ENCODE measurements at regions not wholly inside any gene's neighbourhood (a gene's known extent, or its start where the extent isn't known, plus 50 kb on each side); places are given as distances from the start of the nearest gene placed in this dataset.
"Not testable (repeated sequence)": the region's sequence is repeated elsewhere in the genome, so short reads cannot be mapped to it uniquely, and the experiment has no call there.

- H3K9me3 ChIP-seq (ENCODE audit: control extremely low read depth in 1 of 5, control insufficient read depth in 4 of 5, insufficient read depth in 2 of 5, low read depth in 1 of 5, low read length in 4 of 5) = no peaks in the 10 kb centered on the region
- H3K36me3 ChIP-seq (ENCODE audit: control insufficient read depth in 4 of 4, insufficient read depth in 4 of 4, low read length in 3 of 4) = no peaks in the 10 kb centered on the region
- H3K27ac ChIP-seq (ENCODE audit: insufficient read depth in 1 of 2, low read depth in 1 of 2, low read length in 2 of 2, poor library complexity in 1 of 2, severe bottlenecking in 2 of 2) = no peak overlapping the region
- ChIA-PET POLR2A (no interaction called here), CTCF (no interaction called here)
- no peak overlapping the region for H3K4me3 ChIP-seq (ENCODE audit: control insufficient read depth in 1 of 7, extremely low read depth in 1 of 7, insufficient read depth in 4 of 7, low read depth in 2 of 7, low read length in 6 of 7)
- H3K4me1 ChIP-seq (ENCODE audit: control extremely low read depth in 1 of 4, control insufficient read depth in 4 of 4, insufficient read depth in 4 of 4, low read length in 3 of 4) = no peaks in the 10 kb centered on the region
- no peak for DNase-seq
- WGBS (ENCODE audit: insufficient coverage) = no CpG with 5 or more reads among the region's 1 CpG
- H3K27me3 ChIP-seq (replicated peaks in 2 of 5; ENCODE audit: control insufficient read depth in 4 of 5, insufficient read depth in 5 of 5, low read length in 4 of 5) = peaks cover 0 to 2% (median 0%) of the 10 kb centered on the region in 5 experiments
Observed at GRCh38 chr1:78726686-78727085, 77.1 kb downstream of the IFI44 start.

DNA sequence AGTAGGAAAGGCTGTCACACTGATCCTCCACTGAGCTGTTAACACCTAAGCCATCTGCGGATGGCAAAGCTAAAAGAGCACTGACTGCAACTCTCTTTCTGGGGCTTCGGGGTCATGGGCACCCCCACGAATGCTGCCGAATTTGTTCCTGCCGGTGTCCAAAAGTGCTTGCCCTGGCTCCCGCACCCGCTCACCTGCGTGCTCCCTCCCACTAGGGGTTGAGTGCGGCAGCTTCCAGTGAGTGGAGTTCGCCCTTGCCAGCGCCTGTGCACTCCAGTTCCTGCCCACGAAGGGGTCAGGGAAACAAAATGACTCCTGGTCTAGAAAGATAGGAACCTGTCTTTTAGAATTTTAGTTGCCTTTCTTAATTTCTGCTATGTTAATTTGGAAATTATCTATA lies 78.7 kb downstream of the IFI44 start:
- Histone ChIP-seq H3K27ac (ENCODE audit: insufficient read depth in 1 of 2, low read depth in 1 of 2, low read length in 2 of 2, poor library complexity in 1 of 2, severe bottlenecking in 2 of 2) (no peak overlapping the region), H3K9me3 (ENCODE audit: control extremely low read depth in 1 of 5, control insufficient read depth in 4 of 5, insufficient read depth in 2 of 5, low read depth in 1 of 5, low read length in 4 of 5) (no peaks in the 10 kb centered on the region), H3K36me3 (ENCODE audit: control insufficient read depth in 4 of 4, insufficient read depth in 4 of 4, low read length in 3 of 4) (no peaks in the 10 kb centered on the region), H3K4me1 (ENCODE audit: control extremely low read depth in 1 of 4, control insufficient read depth in 4 of 4, insufficient read depth in 4 of 4, low read length in 3 of 4) (no peaks in the 10 kb centered on the region), H3K27me3 (replicated peaks in 2 of 5; ENCODE audit: control insufficient read depth in 4 of 5, insufficient read depth in 5 of 5, low read length in 4 of 5) (peaks cover 0 to 2% (median 0%) of the 10 kb centered on the region in 5 experiments), H3K4me3 (ENCODE audit: control insufficient read depth in 1 of 7, extremely low read depth in 1 of 7, insufficient read depth in 4 of 7, low read depth in 2 of 7, low read length in 6 of 7) (no peak overlapping the region)
- POLR2A ChIA-PET = no interaction called here
- CTCF ChIA-PET = no interaction called here
- 94% methylated on average over 12 of the region's 12 CpGs for WGBS (ENCODE audit: insufficient coverage)
- no peak for DNase-seq

GRCh38 chr1:78730054-78730453 lies 80.4 kb downstream of the IFI44 start:
- Histone ChIP-seq H3K4me1 (ENCODE audit: control extremely low read depth in 1 of 4, control insufficient read depth in 4 of 4, insufficient read depth in 4 of 4, low read length in 3 of 4) (no peaks in the 10 kb centered on the region), H3K4me3 (ENCODE audit: control insufficient read depth in 1 of 7, extremely low read depth in 1 of 7, insufficient read depth in 4 of 7, low read depth in 2 of 7, low read length in 6 of 7) (no peak overlapping the region), H3K27ac (ENCODE audit: insufficient read depth in 1 of 2, low read depth in 1 of 2, low read length in 2 of 2, poor library complexity in 1 of 2, severe bottlenecking in 2 of 2) (no peak overlapping the region), H3K27me3 (replicated peaks in 2 of 5; ENCODE audit: control insufficient read depth in 4 of 5, insufficient read depth in 5 of 5, low read length in 4 of 5) (peaks cover 0 to 2% (median 0%) of the 10 kb centered on the region in 5 experiments), H3K9me3 (ENCODE audit: control extremely low read depth in 1 of 5, control insufficient read depth in 4 of 5, insufficient read depth in 2 of 5, low read depth in 1 of 5, low read length in 4 of 5) (no peaks in the 10 kb centered on the region), H3K36me3 (ENCODE audit: control insufficient read depth in 4 of 4, insufficient read depth in 4 of 4, low read length in 3 of 4) (no peaks in the 10 kb centered on the region)
- POLR2A ChIA-PET = no interaction called here
- DNase-seq = no peak
- CTCF ChIA-PET = interaction anchor here (1.1 kb wide), 1 partner anchor 9 kb away, joined by 3 read pairs; no protein-coding TSS in a partner anchor

- CTCF ChIA-PET = no interaction called here
- POLR2A ChIA-PET = no interaction called here
- H3K27ac ChIP-seq (ENCODE audit: insufficient read depth in 1 of 2, low read depth in 1 of 2, low read length in 2 of 2, poor library complexity in 1 of 2, severe bottlenecking in 2 of 2) = no peak overlapping the region
- H3K9me3 ChIP-seq (ENCODE audit: control extremely low read depth in 1 of 5, control insufficient read depth in 4 of 5, insufficient read depth in 2 of 5, low read depth in 1 of 5, low read length in 4 of 5) = no peaks in the 10 kb centered on the region
- H3K4me3 ChIP-seq (ENCODE audit: control insufficient read depth in 1 of 7, extremely low read depth in 1 of 7, insufficient read depth in 4 of 7, low read depth in 2 of 7, low read length in 6 of 7) = no peak overlapping the region
- peaks cover 0 to 2% (median 0%) of the 10 kb centered on the region in 5 experiments for H3K27me3 ChIP-seq (replicated peaks in 2 of 5; ENCODE audit: control insufficient read depth in 4 of 5, insufficient read depth in 5 of 5, low read length in 4 of 5)
- no peak for DNase-seq
- WGBS (ENCODE audit: insufficient coverage) = 100% methylated on average over 2 of the region's 5 CpGs
- H3K4me1 ChIP-seq (ENCODE audit: control extremely low read depth in 1 of 4, control insufficient read depth in 4 of 4, insufficient read depth in 4 of 4, low read length in 3 of 4) = no peaks in the 10 kb centered on the region
- no peaks in the 10 kb centered on the region for H3K36me3 ChIP-seq (ENCODE audit: control insufficient read depth in 4 of 4, insufficient read depth in 4 of 4, low read length in 3 of 4)
Observed at GRCh38 chr1:78731674-78732073, 82.0 kb downstream of the IFI44 start.

DNA sequence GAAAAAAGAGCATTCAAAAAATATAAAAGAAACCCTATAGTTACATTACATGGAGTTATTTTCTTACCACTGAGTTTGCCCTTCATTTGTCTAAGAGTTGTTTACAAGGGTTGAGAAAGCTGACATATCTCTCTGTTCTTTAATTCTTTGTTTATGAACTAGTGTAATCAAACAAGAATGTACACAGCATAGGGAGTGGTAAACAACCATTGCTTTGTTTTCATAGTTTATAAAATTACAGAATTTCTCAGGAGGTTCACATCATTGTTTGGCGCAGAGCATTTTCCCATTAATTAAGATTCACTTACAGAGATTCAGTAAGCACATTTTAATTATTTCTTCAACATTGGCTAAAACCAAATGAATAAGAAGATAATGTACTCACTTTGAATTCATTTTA lies 87.6 kb downstream of the IFI44 start:
- CTCF ChIA-PET = no interaction called here
- no peaks in the 10 kb centered on the region for H3K27me3 ChIP-seq (replicated peaks in 2 of 5; ENCODE audit: control insufficient read depth in 4 of 5, insufficient read depth in 5 of 5, low read length in 4 of 5)
- DNase-seq = no peak
- peaks cover 0 to 2% (median 0%) of the 10 kb centered on the region in 5 experiments for H3K9me3 ChIP-seq (ENCODE audit: control extremely low read depth in 1 of 5, control insufficient read depth in 4 of 5, insufficient read depth in 2 of 5, low read depth in 1 of 5, low read length in 4 of 5)
- POLR2A ChIA-PET = no interaction called here
- H3K36me3 ChIP-seq (ENCODE audit: control insufficient read depth in 4 of 4, insufficient read depth in 4 of 4, low read length in 3 of 4) = no peaks in the 10 kb centered on the region
- WGBS (ENCODE audit: insufficient coverage) = no CpG with 5 or more reads among the region's 1 CpG
- no peak overlapping the region for H3K4me3 ChIP-seq (ENCODE audit: control insufficient read depth in 1 of 7, extremely low read depth in 1 of 7, insufficient read depth in 4 of 7, low read depth in 2 of 7, low read length in 6 of 7)
- H3K27ac ChIP-seq (ENCODE audit: insufficient read depth in 1 of 2, low read depth in 1 of 2, low read length in 2 of 2, poor library complexity in 1 of 2, severe bottlenecking in 2 of 2) = no peak overlapping the region
- no peaks in the 10 kb centered on the region for H3K4me1 ChIP-seq (ENCODE audit: control extremely low read depth in 1 of 4, control insufficient read depth in 4 of 4, insufficient read depth in 4 of 4, low read length in 3 of 4)

DNA sequence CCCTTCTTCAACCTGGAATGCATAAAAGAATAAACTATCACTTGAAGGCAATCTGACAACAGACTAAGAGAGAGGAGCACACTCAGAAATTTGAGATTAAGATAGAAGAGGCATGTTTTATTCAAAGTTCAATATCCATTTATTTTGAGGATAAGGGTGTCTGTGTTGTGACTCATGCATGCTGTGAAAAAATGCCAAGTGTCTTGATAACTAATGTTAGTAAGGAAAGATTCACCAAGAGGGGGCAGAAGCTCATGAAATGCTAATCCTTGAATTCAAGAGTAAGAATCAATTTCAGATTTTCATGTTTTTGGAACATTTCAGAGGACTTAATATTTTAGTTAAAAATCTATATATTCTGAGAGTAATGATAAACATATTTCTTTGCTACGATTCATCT lies 94.0 kb downstream of the IFI44 start:
- no CpG with 5 or more reads among the region's 1 CpG for WGBS (ENCODE audit: insufficient coverage)
- Histone ChIP-seq H3K9me3 (ENCODE audit: control extremely low read depth in 1 of 5, control insufficient read depth in 4 of 5, insufficient read depth in 2 of 5, low read depth in 1 of 5, low read length in 4 of 5) (peaks cover 0 to 2% (median 0%) of the 10 kb centered on the region in 5 experiments), H3K27ac (ENCODE audit: insufficient read depth in 1 of 2, low read depth in 1 of 2, low read length in 2 of 2, poor library complexity in 1 of 2, severe bottlenecking in 2 of 2) (no peak overlapping the region), H3K4me3 (ENCODE audit: control insufficient read depth in 1 of 7, extremely low read depth in 1 of 7, insufficient read depth in 4 of 7, low read depth in 2 of 7, low read length in 6 of 7) (no peak overlapping the region), H3K27me3 (replicated peaks in 2 of 5; ENCODE audit: control insufficient read depth in 4 of 5, insufficient read depth in 5 of 5, low read length in 4 of 5) (no peaks in the 10 kb centered on the region), H3K4me1 (ENCODE audit: control extremely low read depth in 1 of 4, control insufficient read depth in 4 of 4, insufficient read depth in 4 of 4, low read length in 3 of 4) (no peaks in the 10 kb centered on the region), H3K36me3 (ENCODE audit: control insufficient read depth in 4 of 4, insufficient read depth in 4 of 4, low read length in 3 of 4) (no peaks in the 10 kb centered on the region)
- DNase-seq = no peak
- ChIA-PET CTCF (no interaction called here), POLR2A (no interaction called here)

DNA sequence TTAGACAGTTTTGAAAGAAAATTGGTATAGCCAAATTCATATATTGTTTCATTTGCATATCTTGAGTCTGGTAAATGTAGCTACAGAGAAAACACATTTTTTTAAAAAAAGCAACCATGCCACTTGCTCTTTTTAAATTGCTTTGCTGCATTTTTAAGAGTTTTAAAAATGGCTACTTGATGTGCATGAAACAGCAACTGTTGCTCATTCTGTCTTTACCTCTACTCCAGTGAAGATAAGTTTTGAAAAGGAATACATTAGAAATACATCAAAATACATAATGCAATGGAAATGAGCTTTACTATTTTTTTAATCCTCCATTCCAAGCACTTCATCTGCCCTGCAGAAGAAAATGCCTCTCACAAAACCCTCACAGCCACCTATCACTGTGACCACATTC lies 95.5 kb downstream of the IFI44 start:
- ChIA-PET POLR2A (no interaction called here), CTCF (no interaction called here)
- DNase-seq = no peak
- H3K36me3 ChIP-seq (ENCODE audit: control insufficient read depth in 4 of 4, insufficient read depth in 4 of 4, low read length in 3 of 4) = no peaks in the 10 kb centered on the region
- H3K4me1 ChIP-seq (ENCODE audit: control extremely low read depth in 1 of 4, control insufficient read depth in 4 of 4, insufficient read depth in 4 of 4, low read length in 3 of 4) = no peaks in the 10 kb centered on the region
- no peak overlapping the region for H3K27ac ChIP-seq (ENCODE audit: insufficient read depth in 1 of 2, low read depth in 1 of 2, low read length in 2 of 2, poor library complexity in 1 of 2, severe bottlenecking in 2 of 2)
- H3K27me3 ChIP-seq (replicated peaks in 2 of 5; ENCODE audit: control insufficient read depth in 4 of 5, insufficient read depth in 5 of 5, low read length in 4 of 5) = no peaks in the 10 kb centered on the region
- peaks cover 0 to 2% (median 0%) of the 10 kb centered on the region in 5 experiments for H3K9me3 ChIP-seq (ENCODE audit: control extremely low read depth in 1 of 5, control insufficient read depth in 4 of 5, insufficient read depth in 2 of 5, low read depth in 1 of 5, low read length in 4 of 5)
- H3K4me3 ChIP-seq (ENCODE audit: control insufficient read depth in 1 of 7, extremely low read depth in 1 of 7, insufficient read depth in 4 of 7, low read depth in 2 of 7, low read length in 6 of 7) = no peak overlapping the region

DNA sequence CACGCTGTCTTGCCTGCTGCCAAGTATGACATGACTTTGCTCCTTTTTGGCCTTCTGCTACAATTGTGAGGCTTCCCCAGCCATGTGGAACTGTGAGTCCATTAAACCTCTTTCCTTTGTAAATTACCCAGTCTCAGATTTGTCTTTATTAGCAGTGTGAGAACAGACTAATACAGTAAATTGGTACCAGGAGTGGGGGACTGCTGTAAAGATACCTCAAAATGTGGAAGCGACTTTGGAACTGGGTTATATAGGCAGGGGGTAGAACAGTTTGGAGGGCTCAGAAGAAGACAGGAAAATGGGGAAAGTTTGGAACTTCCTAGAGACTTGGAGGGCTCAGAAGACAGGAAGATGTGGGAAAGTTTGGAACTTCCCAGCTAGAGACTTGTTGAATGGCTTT lies 104.0 kb downstream of the IFI44 start:
- 100% methylated on average over 2 of the region's 2 CpGs for WGBS (ENCODE audit: insufficient coverage)
- H3K4me3 ChIP-seq (ENCODE audit: control insufficient read depth in 1 of 7, extremely low read depth in 1 of 7, insufficient read depth in 4 of 7, low read depth in 2 of 7, low read length in 6 of 7); H3K4me1 ChIP-seq (ENCODE audit: control extremely low read depth in 1 of 4, control insufficient read depth in 4 of 4, insufficient read depth in 4 of 4, low read length in 3 of 4); H3K36me3 ChIP-seq (ENCODE audit: control insufficient read depth in 4 of 4, insufficient read depth in 4 of 4, low read length in 3 of 4); POLR2A ChIA-PET; H3K27me3 ChIP-seq (replicated peaks in 2 of 5; ENCODE audit: control insufficient read depth in 4 of 5, insufficient read depth in 5 of 5, low read length in 4 of 5); H3K27ac ChIP-seq (ENCODE audit: insufficient read depth in 1 of 2, low read depth in 1 of 2, low read length in 2 of 2, poor library complexity in 1 of 2, severe bottlenecking in 2 of 2); H3K9me3 ChIP-seq (ENCODE audit: control extremely low read depth in 1 of 5, control insufficient read depth in 4 of 5, insufficient read depth in 2 of 5, low read depth in 1 of 5, low read length in 4 of 5); CTCF ChIA-PET; DNase-seq: not testable (repeated sequence)

Data from common myeloid progenitor, CD34-positive (primary cell).